ENCODE measurements at regions not wholly inside any gene's neighbourhood (a gene's known extent, or its start where the extent isn't known, plus 50 kb on each side); places are given as distances from the start of the nearest gene placed in this dataset.

DNA sequence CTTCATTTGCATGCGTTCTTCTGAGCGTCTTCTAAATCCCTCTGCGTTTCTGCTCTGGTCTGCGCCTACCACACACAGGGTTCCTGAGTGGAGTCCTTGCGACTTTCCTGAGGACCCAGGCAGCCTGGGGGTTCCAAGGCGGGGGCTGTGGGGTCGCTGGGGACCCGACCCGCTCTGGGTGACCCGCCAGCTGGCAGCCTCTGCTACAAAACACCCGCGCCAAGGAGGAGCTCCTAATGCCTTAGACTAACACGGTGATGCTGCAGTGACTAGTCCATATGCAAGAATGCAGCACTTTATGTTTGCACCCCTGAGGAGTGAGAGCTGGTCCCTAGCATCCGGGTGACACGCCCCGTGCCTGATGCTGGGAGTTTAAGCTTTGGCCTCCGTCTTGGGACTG lies 367.0 kb upstream of the POM121L12 start:
- DNase-seq: no peak
- intact Hi-C loops (cut with micrococcal nuclease): no loop called here
- no peaks in the 10 kb centered on the region for H3K36me3 ChIP-seq
- no peak for TF ChIP-seq CTCF (IDR thresholded peaks at IDR 0.05; ENCODE audit: borderline replicate concordance)
- peaks cover 4% of the 10 kb centered on the region for H3K9me3 ChIP-seq (replicated peaks)
- no peak overlapping the region for H3K4me3 ChIP-seq
- H3K4me1 ChIP-seq: no peaks in the 10 kb centered on the region
- no peaks in the 10 kb centered on the region for H3K27me3 ChIP-seq (ENCODE audit: low read depth)
- H3K27ac ChIP-seq (replicated peaks): no peak overlapping the region

- no peak for TF ChIP-seq CTCF (IDR thresholded peaks at IDR 0.05; ENCODE audit: borderline replicate concordance)
- H3K27ac ChIP-seq (replicated peaks): no peak overlapping the region
These were observed 376.3 kb upstream of the POM121L12 start for GRCh38 chr7:52659178-52659577.

DNA sequence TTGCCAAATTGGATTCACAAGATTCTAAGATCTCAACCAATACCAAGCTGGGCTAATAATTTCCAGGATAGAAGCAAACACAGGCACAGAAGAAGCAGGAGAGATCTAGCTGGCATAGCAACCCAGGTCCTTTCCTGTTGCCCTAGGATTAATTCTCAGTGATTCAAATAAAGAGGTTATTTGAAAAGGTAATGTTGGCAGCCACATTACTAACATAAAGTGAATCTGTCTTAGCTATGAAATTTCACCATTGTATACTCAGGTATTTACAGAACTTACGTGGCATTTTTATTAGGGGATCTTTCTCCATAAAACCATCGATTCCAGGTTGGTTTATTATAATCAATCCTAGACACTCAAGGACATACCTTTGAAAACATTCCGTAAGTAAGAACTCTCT lies 379.3 kb upstream of the POM121L12 start:
- TF ChIP-seq CTCF (IDR thresholded peaks at IDR 0.05; ENCODE audit: borderline replicate concordance): no peak
- intact Hi-C loops (cut with micrococcal nuclease): no loop called here
- DNase-seq: no peak

More at GRCh38 chr7:52659178-52659577, 376.3 kb upstream of the POM121L12 start:
- intact Hi-C loops (cut with micrococcal nuclease): no loop called here
- Histone ChIP-seq H3K27me3 (ENCODE audit: low read depth) (no peaks in the 10 kb centered on the region), H3K4me3 (no peak overlapping the region), H3K9me3 (replicated peaks) (peaks cover 18% of the 10 kb centered on the region), H3K36me3 (no peaks in the 10 kb centered on the region), H3K4me1 (no peaks in the 10 kb centered on the region)
- DNase-seq: no peak

GRCh38 chr7:52652621-52653020 lies 382.8 kb upstream of the POM121L12 start:
- no peak overlapping the region for H3K27ac ChIP-seq (replicated peaks)
- H3K27me3 ChIP-seq (ENCODE audit: low read depth): no peaks in the 10 kb centered on the region
- TF ChIP-seq CTCF (IDR thresholded peaks at IDR 0.05; ENCODE audit: borderline replicate concordance): no peak
- H3K9me3 ChIP-seq (replicated peaks): no peaks in the 10 kb centered on the region
- H3K36me3 ChIP-seq: no peaks in the 10 kb centered on the region
- H3K4me3 ChIP-seq: no peak overlapping the region
- no peaks in the 10 kb centered on the region for H3K4me1 ChIP-seq
- intact Hi-C loops (cut with micrococcal nuclease): no loop called here
- DNase-seq: no peak

More for the DNA sequence above, 379.3 kb upstream of the POM121L12 start:
- Histone ChIP-seq H3K4me1 (no peaks in the 10 kb centered on the region), H3K4me3 (no peak overlapping the region), H3K9me3 (replicated peaks) (peaks cover 16% of the 10 kb centered on the region), H3K27ac (replicated peaks) (no peak overlapping the region), H3K27me3 (ENCODE audit: low read depth) (no peaks in the 10 kb centered on the region), H3K36me3 (no peaks in the 10 kb centered on the region)

GRCh38 chr7:52648872-52649271 lies 386.6 kb upstream of the POM121L12 start:
- H3K4me1 ChIP-seq: no peaks in the 10 kb centered on the region
- peaks cover 14% of the 10 kb centered on the region for H3K9me3 ChIP-seq (replicated peaks)
- H3K27ac ChIP-seq (replicated peaks): no peak overlapping the region
- no peak overlapping the region for H3K4me3 ChIP-seq
- TF ChIP-seq CTCF (IDR thresholded peaks at IDR 0.05; ENCODE audit: borderline replicate concordance): no peak
- no peaks in the 10 kb centered on the region for H3K27me3 ChIP-seq (ENCODE audit: low read depth)
- DNase-seq: no peak
- H3K36me3 ChIP-seq: no peaks in the 10 kb centered on the region
- intact Hi-C loops (cut with micrococcal nuclease): no loop called here

DNA sequence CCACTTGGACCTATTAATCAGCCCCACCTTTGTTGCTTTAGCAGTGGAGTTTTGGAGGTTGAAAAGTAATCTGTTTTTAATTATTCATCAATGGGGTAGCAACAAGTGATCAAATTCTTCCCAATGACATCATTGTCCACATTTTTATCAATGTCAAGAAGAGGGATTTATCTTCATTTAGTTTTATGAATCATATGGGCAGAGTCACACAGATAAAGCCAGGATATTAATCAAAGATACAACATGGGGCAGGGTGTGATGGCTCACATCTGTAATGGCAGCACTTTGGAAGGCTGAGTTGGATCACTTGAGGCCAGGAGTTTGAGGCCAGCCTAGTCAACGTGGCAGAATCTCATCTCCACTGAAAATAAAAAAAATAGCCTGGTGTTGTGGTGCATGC lies 388.4 kb upstream of the POM121L12 start:
- intact Hi-C loops (cut with micrococcal nuclease): no loop called here
- H3K27ac ChIP-seq (replicated peaks): no peak overlapping the region
- H3K4me3 ChIP-seq: no peak overlapping the region
- no peaks in the 10 kb centered on the region for H3K27me3 ChIP-seq (ENCODE audit: low read depth)
- no peak for DNase-seq
- H3K36me3 ChIP-seq: no peaks in the 10 kb centered on the region
- no peak for TF ChIP-seq CTCF (IDR thresholded peaks at IDR 0.05; ENCODE audit: borderline replicate concordance)
- peaks cover 20% of the 10 kb centered on the region for H3K9me3 ChIP-seq (replicated peaks)
- no peaks in the 10 kb centered on the region for H3K4me1 ChIP-seq
